GM18873 (cell line): ENCODE measurements at regions not wholly inside any gene's neighbourhood (a gene's known extent, or its start where the extent isn't known, plus 50 kb on each side); places are given as distances from the start of the nearest gene placed in this dataset.
A peak's percentile ranks its signal among the peaks of the same experiment; 100 is the strongest.
"Not testable (repeated sequence)": the region's sequence is repeated elsewhere in the genome, so short reads cannot be mapped to it uniquely, and the experiment has no call there.

ENCODE experiments used
- ATAC-seq: cut with Tn5 transposase; IDR thresholded peaks from one replicate; pipeline ENCODE4 v1.9.1; 2021; ENCODE audit warnings: mild to moderate bottlenecking, moderate library complexity, moderate number of reproducible peaks; ENCODE audit not compliant: unreplicated experiment, low FRiP score

- ATAC-seq, result no peak
These were observed 778.6 kb downstream of the KCNJ2 start for GRCh38 chr17:70947636-70948565.

GRCh38 chr17:70953140-70953539 lies 783.8 kb downstream of the KCNJ2 start:
- not testable (repeated sequence) for ATAC-seq

- no peak for ATAC-seq
These were observed 786.1 kb downstream of the KCNJ2 start for GRCh38 chr17:70955441-70955840.

GRCh38 chr17:70956726-70957125 lies 787.4 kb downstream of the KCNJ2 start:
- no peak for ATAC-seq

- ATAC-seq, result no peak
These were observed 792.0 kb downstream of the KCNJ2 start for GRCh38 chr17:70961341-70961740.

- no peak for ATAC-seq
These were observed 799.0 kb downstream of the KCNJ2 start for GRCh38 chr17:70968302-70968701.

GRCh38 chr17:70969521-70970034 lies 800.2 kb downstream of the KCNJ2 start:
- no peak for ATAC-seq

- no peak for ATAC-seq
These were observed 807.1 kb downstream of the KCNJ2 start for GRCh38 chr17:70976447-70976846.

GRCh38 chr17:70984873-70985272 lies 815.5 kb downstream of the KCNJ2 start:
- ATAC-seq, result no peak

- peak; percentile 92 for ATAC-seq
These were observed 818.6 kb downstream of the KCNJ2 start for GRCh38 chr17:70987867-70988340.

GRCh38 chr17:70988622-70989021 lies 819.3 kb downstream of the KCNJ2 start:
- ATAC-seq, result no peak

GRCh38 chr17:70989280-70989679 lies 819.9 kb downstream of the KCNJ2 start:
- no peak for ATAC-seq

- no peak for ATAC-seq
These were observed 824.9 kb downstream of the KCNJ2 start for GRCh38 chr17:70994194-70994593.

GRCh38 chr17:70995997-70996396 lies 826.7 kb downstream of the KCNJ2 start:
- ATAC-seq, result no peak

- no peak for ATAC-seq
These were observed 834.4 kb downstream of the KCNJ2 start for GRCh38 chr17:71003736-71004135.

GRCh38 chr17:71004413-71004812 lies 835.1 kb downstream of the KCNJ2 start:
- no peak for ATAC-seq

- no peak for ATAC-seq
These were observed 842.1 kb downstream of the KCNJ2 start for GRCh38 chr17:71011391-71011790.

- no peak for ATAC-seq
These were observed 850.4 kb downstream of the KCNJ2 start for GRCh38 chr17:71019699-71020098.

GRCh38 chr17:71022758-71023157 lies 853.4 kb downstream of the KCNJ2 start:
- ATAC-seq, result no peak

GRCh38 chr17:71023249-71024030 lies 854.1 kb downstream of the KCNJ2 start:
- ATAC-seq, result no peak

GRCh38 chr17:71024172-71024571 lies 854.8 kb downstream of the KCNJ2 start:
- ATAC-seq, result no peak
